ENCODE measurements at regions not wholly inside any gene's neighbourhood (a gene's known extent, or its start where the extent isn't known, plus 50 kb on each side); places are given as distances from the start of the nearest gene placed in this dataset.

- peak overlapping the region; percentile 94 for H3K27ac ChIP-seq
- H3K27me3 ChIP-seq (replicated peaks) = no peaks in the 10 kb centered on the region
- H3K36me3 ChIP-seq (replicated peaks) = no peaks in the 10 kb centered on the region
- in situ Hi-C loops (cut with HindIII; ENCODE audit: low pct_ligation_motif_present, low sequenced_read_pairs) = no loop called here
- TF ChIP-seq CTCF (IDR thresholded peaks at IDR 0.05; ENCODE audit: low read depth, low read length, missing control alignments) = no peak
- H3K4me3 ChIP-seq (ENCODE audit: low read depth, low read length) = peak overlapping the region; percentile 55
- no peak for DNase-seq
These were observed 160.9 kb upstream of the GDF10 start for GRCh38 chr10:47139121-47139520.

DNA sequence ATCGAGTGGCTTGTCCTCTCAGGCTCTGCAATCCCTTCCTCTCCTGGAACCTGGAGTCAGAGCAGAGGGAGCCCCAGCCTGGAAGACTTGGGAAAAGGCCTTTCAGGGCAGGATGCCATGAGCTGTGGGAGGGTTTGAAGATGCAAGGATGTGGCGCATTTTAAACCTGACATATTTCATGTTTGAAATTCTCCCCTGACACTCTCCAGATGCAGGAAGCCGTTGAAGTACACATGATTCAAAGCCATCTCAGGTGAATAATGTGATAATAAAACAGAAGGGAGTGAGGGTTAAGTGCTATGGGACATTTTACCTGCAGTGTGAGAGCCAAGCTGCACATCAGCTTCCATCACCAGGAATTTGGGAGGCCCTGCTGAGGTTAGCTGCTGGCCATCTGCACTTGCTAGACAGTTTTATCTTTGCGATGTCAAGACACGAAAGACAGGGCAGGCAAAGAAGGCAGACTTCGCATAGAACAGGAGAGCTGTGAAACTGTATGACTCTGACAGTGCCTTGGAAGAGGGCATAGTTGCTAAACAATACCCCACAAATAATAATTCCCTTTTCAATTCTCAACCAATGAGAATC is 159.1 kb upstream of the GDF10 start:
- no peak for TF ChIP-seq CTCF (IDR thresholded peaks at IDR 0.05; ENCODE audit: low read depth, low read length, missing control alignments)
- no peak for DNase-seq

DNA sequence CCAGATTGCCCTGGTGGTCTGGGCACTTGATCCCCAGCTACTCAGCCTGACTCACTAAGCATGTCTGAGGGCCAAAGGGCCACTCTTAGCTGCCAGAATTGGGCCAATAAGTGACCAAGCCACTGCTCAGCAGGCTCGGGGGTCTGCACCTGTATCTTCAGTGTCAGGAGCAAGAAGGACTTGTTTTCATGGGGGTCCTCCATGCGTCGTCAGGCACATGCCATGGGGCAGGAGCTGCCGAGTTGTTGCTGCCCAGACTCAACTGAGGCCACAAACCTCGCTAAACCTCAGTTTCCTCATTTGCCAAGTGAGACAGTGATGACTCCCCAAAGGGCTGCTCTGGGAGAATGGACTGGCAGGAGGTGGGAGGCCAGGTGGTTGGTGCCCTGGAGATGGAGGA is 158.6 kb upstream of the GDF10 start:
- no peak overlapping the region for H3K4me3 ChIP-seq (ENCODE audit: low read depth, low read length)
- TF ChIP-seq CTCF (IDR thresholded peaks at IDR 0.05; ENCODE audit: low read depth, low read length, missing control alignments) = no peak
- DNase-seq = no peak
- H3K27me3 ChIP-seq (replicated peaks) = no peaks in the 10 kb centered on the region
- no peaks in the 10 kb centered on the region for H3K36me3 ChIP-seq (replicated peaks)
- H3K27ac ChIP-seq = no peak overlapping the region
- in situ Hi-C loops (cut with HindIII; ENCODE audit: low pct_ligation_motif_present, low sequenced_read_pairs) = no loop called here

More for the DNA sequence above, 159.1 kb upstream of the GDF10 start:
- no peaks in the 10 kb centered on the region for H3K36me3 ChIP-seq (replicated peaks)
- no peak overlapping the region for H3K4me3 ChIP-seq (ENCODE audit: low read depth, low read length)
- no peak overlapping the region for H3K27ac ChIP-seq
- in situ Hi-C loops (cut with HindIII; ENCODE audit: low pct_ligation_motif_present, low sequenced_read_pairs) = no loop called here
- H3K27me3 ChIP-seq (replicated peaks) = no peaks in the 10 kb centered on the region

DNA sequence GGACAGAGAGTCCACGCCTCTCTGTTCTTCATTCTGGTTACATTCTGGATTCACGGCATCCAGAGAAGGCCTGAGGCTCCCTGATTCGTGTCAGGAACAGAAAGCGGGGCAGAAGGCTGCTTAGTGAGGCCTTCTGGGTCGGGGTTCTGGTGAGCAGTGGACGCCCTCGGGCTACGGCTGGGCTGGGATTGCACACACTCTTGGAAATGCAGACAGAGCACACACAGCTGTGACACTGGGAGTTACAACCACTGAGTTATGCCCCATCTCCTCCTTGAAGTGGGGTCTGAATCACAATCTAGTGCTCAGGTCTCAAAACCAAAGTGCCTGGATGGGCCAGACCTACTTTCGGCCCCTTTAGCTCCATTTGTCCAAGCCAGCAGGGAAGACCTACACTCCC is 156.9 kb upstream of the GDF10 start:
- Histone ChIP-seq H3K27ac (no peak overlapping the region), H3K36me3 (replicated peaks) (no peaks in the 10 kb centered on the region), H3K4me3 (ENCODE audit: low read depth, low read length) (no peak overlapping the region), H3K27me3 (replicated peaks) (no peaks in the 10 kb centered on the region)
- in situ Hi-C loops (cut with HindIII; ENCODE audit: low pct_ligation_motif_present, low sequenced_read_pairs) = no loop called here
- DNase-seq = no peak
- no peak for TF ChIP-seq CTCF (IDR thresholded peaks at IDR 0.05; ENCODE audit: low read depth, low read length, missing control alignments)

DNA sequence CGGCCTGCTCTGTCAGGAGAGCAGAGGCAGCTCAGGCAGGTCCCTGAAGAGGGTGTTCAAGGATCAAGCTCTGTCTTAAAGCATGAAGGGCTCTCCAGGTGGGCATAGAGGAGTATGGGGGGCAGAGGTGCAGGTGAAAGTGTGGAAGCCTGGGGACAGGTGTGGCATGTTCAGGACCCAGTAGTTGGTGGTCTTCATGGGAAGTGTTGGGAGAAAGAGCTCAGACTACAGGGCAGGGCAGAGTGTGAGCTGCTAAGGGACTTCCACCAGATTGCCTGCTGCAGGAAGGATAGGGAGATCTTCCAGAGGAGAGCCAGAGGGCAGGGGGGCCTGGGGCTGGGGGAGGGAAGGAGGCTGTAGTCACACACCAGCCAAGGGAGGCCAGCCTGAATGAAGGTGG is 156.5 kb upstream of the GDF10 start:
- Histone ChIP-seq H3K4me3 (ENCODE audit: low read depth, low read length) (no peak overlapping the region), H3K27me3 (replicated peaks) (no peaks in the 10 kb centered on the region), H3K27ac (no peak overlapping the region), H3K36me3 (replicated peaks) (no peaks in the 10 kb centered on the region)
- no peak for DNase-seq
- no peak for TF ChIP-seq CTCF (IDR thresholded peaks at IDR 0.05; ENCODE audit: low read depth, low read length, missing control alignments)
- in situ Hi-C loops (cut with HindIII; ENCODE audit: low pct_ligation_motif_present, low sequenced_read_pairs) = no loop called here

DNA sequence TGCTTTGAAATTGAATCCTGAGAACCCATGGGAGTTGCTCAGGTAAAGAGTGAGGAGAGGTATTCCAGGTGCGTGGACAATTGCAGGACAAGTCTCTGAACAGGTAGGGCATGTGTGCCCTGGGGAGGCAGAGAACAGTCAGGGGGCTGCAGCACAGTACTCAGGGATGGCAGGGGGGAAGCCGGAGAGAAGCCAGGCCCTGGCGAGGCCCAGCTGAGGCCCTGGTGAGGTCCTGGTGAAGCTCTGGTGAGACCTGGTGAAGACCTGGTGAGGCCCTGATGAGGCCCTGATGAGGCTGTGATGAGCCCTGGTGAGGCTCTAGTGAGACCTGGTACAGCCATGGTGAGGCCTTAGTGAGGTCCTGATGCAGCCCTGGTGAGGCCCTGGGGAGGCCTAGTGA is 155.5 kb upstream of the GDF10 start:
- H3K27ac ChIP-seq = no peak overlapping the region
- H3K27me3 ChIP-seq (replicated peaks) = no peaks in the 10 kb centered on the region
- in situ Hi-C loops (cut with HindIII; ENCODE audit: low pct_ligation_motif_present, low sequenced_read_pairs) = no loop called here
- H3K36me3 ChIP-seq (replicated peaks) = peaks cover under 1% of the 10 kb centered on the region
- DNase-seq = no peak
- TF ChIP-seq CTCF (IDR thresholded peaks at IDR 0.05; ENCODE audit: low read depth, low read length, missing control alignments) = no peak
- H3K4me3 ChIP-seq (ENCODE audit: low read depth, low read length) = no peak overlapping the region

Measured in brain microvascular endothelial cell (primary cell).